Naive B cell (primary cell): ENCODE measurements at regions not wholly inside any gene's neighbourhood (a gene's known extent, or its start where the extent isn't known, plus 50 kb on each side); places are given as distances from the start of the nearest gene placed in this dataset.
"Not testable (repeated sequence)": the region's sequence is repeated elsewhere in the genome, so short reads cannot be mapped to it uniquely, and the experiment has no call there.

Source experiments
- ATAC-seq, 2 donors: fragments of 150-1000 bp; cut with Tn5 transposase; 2 replicates each; pipeline ENCODE4 v1.10.0; 2021; ENCODE audit warnings: low read depth in 2 of 2, mild to moderate bottlenecking in 2 of 2, moderate library complexity in 2 of 2
- DNase-seq: peaks from one replicate; pipeline ENCODE4 v3.0.0; 2022
- H3K27ac Mint-ChIP-seq, 6 donors: one replicate each; pipeline ENCODE4 v1.8.0; 2020 to 2022; ENCODE audit warnings: mild to moderate bottlenecking in 6 of 6, mixed read lengths in 6 of 6, moderate library complexity in 5 of 6, inconsistent platforms in 2 of 6
- H3K27me3 Mint-ChIP-seq, 3 donors: one replicate each; pipeline ENCODE4 v1.8.0; 2021 to 2022; ENCODE audit warnings: mixed read lengths in 3 of 3, mild to moderate bottlenecking in 1 of 3
- H3K36me3 Mint-ChIP-seq, 2 donors: one replicate each; pipeline ENCODE4 v1.8.0; 2020 to 2022; ENCODE audit warnings: mixed read lengths in 2 of 2, inconsistent platforms in 1 of 2, mild to moderate bottlenecking in 1 of 2
- H3K4me1 Mint-ChIP-seq, 3 donors: one replicate each; pipeline ENCODE4 v1.8.0; 2020 to 2022; ENCODE audit warnings: mixed read lengths in 3 of 3, inconsistent platforms in 1 of 3, mild to moderate bottlenecking in 1 of 3, moderate library complexity in 1 of 3
- H3K4me3 Mint-ChIP-seq, 8 donors: one replicate each; pipeline ENCODE4 v1.8.0; 2020 to 2022; ENCODE audit warnings: mild to moderate bottlenecking in 8 of 8, mixed read lengths in 8 of 8, moderate library complexity in 8 of 8, inconsistent platforms in 2 of 8
- H3K9me3 Mint-ChIP-seq, 7 donors: one replicate each; pipeline ENCODE4 v1.8.0; 2020 to 2022; ENCODE audit warnings: mixed read lengths in 7 of 7, mild to moderate bottlenecking in 5 of 7, inconsistent platforms in 2 of 7, moderate library complexity in 1 of 7

DNA sequence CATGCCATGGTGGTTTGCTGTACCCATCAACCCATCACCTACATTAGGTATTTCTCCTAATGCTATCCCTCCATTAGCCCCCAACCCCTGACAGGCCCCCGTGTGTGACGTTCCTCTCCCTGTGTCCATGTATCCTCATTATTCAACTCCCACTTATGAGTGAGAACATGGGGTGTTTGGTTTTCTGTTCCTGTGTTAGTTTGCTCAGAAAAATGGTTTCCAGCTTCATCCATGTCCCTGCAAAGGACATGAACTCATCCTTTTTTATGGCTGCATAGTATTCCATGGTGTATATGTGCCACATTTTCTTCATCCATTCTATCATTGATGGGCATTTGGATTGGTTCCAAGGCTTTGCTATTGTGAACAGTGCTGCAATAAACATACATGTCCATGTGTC, 89.0 kb upstream of the EHBP1 start:
- H3K9me3 Mint-ChIP-seq = peaks cover 7 to 45% (median 29%) of the 10 kb centered on the region in 7 donors
- not testable (repeated sequence) for H3K4me1 Mint-ChIP-seq, ATAC-seq, DNase-seq, H3K4me3 Mint-ChIP-seq, H3K27ac Mint-ChIP-seq
- H3K36me3 Mint-ChIP-seq = peaks cover 10 to 23% of the 10 kb centered on the region in 2 donors
- H3K27me3 Mint-ChIP-seq = peaks cover 13 to 31% (median 22%) of the 10 kb centered on the region in 3 donors

DNA sequence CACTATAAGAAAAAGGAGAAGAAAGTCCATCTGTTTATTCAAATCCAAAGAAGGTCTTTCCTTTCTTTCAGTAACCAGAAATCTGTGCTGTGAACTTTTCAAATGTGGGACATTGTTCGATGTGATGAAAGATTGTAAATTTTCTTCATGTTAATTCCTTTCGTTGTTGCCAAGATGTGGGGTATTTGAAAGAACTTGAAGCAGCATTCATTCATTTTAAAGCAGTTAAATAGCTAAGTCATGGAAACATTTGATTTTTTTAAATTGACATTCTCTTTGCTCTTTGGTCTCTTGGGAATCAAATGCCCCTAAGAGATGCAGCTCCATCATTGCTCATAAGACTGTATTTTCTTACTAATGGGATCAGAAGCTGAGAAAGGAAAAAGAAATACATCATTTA, 93.7 kb upstream of the EHBP1 start:
- DNase-seq (no peak), ATAC-seq (no peak)
- no peaks in the 10 kb centered on the region for H3K36me3 Mint-ChIP-seq
- H3K27ac Mint-ChIP-seq = no peak overlapping the region
- no peaks in the 10 kb centered on the region for H3K4me1 Mint-ChIP-seq
- H3K4me3 Mint-ChIP-seq = no peak overlapping the region
- H3K27me3 Mint-ChIP-seq = peaks cover 0 to 3% (median 0%) of the 10 kb centered on the region in 3 donors
- H3K9me3 Mint-ChIP-seq = peaks cover 0 to 11% (median 4%) of the 10 kb centered on the region in 7 donors

DNA sequence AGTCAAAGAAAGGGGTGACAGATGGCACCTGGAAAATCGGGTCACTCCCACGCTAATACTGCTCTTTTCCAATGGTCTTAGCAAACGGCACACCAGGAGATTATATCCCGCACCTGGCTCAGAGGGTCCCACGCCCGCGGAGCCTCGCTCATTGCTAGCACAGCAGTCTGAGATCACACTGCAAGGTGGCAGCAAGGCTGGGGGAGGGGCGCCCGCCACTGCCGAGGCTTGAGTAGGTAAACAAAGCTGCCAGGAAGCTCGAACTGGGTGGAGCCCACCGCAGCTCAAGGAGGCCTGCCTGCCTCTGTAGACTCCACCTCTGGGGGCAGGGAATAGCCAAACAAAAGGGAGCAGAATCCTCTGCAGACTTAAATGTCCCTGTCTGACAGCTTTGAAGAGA, 99.5 kb upstream of the TMEM17 start:
- Mint-ChIP-seq H3K4me1 (peaks cover 13 to 20% (median 18%) of the 10 kb centered on the region in 3 donors), H3K36me3 (peaks cover 11 to 12% of the 10 kb centered on the region in 2 donors), H3K9me3 (peaks cover 1 to 22% (median 9%) of the 10 kb centered on the region in 7 donors), H3K27me3 (peaks cover 3 to 16% (median 11%) of the 10 kb centered on the region in 3 donors)
- H3K27ac Mint-ChIP-seq, H3K4me3 Mint-ChIP-seq, ATAC-seq, DNase-seq: not testable (repeated sequence)

DNA sequence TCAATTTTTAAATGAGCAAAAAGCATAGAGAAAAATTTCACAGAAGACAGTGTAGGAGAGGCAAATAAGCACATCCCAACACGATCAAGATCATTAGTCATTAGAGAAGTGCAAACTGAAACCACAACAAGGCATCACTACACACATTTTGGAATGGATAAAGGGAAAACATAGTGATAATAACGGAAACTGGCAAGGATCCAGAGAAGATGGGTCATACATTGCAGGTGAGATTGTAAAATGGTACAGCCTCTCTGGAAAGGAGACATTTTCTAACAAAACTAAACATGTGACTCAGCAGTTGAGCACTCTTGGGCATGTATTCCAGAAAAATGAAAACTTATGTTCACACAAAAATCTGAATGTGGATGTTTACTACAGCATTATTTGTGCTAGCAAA, 98.3 kb upstream of the TMEM17 start:
- H3K36me3 Mint-ChIP-seq = peaks cover 11 to 12% of the 10 kb centered on the region in 2 donors
- DNase-seq (no peak), ATAC-seq (no peak)
- H3K4me3 Mint-ChIP-seq = no peak overlapping the region
- H3K9me3 Mint-ChIP-seq = peaks cover 6 to 28% (median 12%) of the 10 kb centered on the region in 7 donors
- H3K4me1 Mint-ChIP-seq = peaks cover 18 to 30% (median 27%) of the 10 kb centered on the region in 3 donors
- no peak overlapping the region for H3K27ac Mint-ChIP-seq
- H3K27me3 Mint-ChIP-seq = peaks cover 3 to 16% (median 11%) of the 10 kb centered on the region in 3 donors

DNA sequence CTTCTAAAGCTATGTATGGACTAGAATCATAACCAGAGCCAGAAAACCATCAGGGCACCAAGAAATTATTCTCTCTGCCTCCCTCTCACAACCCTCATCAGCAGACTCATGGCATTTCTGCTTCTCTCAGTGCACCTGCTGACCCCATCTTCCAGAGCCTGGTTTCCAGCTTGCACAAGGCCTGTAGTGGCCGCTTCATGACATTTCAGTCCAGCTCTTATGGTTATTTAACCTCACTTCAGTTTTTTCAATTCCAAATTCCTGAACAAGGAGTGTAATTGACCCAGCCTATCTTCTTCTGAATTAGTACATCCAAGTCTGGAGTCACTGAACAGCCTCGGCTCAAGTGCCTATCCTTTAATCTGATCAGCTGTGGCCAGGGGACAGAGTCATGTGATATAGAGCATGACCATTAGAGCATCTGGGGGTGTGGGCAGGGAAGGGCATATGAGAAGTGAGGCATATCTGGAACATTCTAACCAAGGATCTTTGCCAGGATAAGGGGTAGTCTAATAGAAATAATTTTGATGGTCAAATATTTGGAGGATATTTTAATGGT, 97.2 kb upstream of the TMEM17 start:
- peaks cover 3 to 16% (median 11%) of the 10 kb centered on the region in 3 donors for H3K27me3 Mint-ChIP-seq
- H3K36me3 Mint-ChIP-seq = peaks cover 11 to 12% of the 10 kb centered on the region in 2 donors
- ATAC-seq = no peak
- H3K4me1 Mint-ChIP-seq = peaks cover 18 to 34% (median 30%) of the 10 kb centered on the region in 3 donors
- H3K9me3 Mint-ChIP-seq = peaks cover 6 to 26% (median 9%) of the 10 kb centered on the region in 7 donors
- DNase-seq = no peak
- H3K27ac Mint-ChIP-seq = peak overlapping the region in 1 of 6 donors; percentile 18
- no peak overlapping the region for H3K4me3 Mint-ChIP-seq

DNA sequence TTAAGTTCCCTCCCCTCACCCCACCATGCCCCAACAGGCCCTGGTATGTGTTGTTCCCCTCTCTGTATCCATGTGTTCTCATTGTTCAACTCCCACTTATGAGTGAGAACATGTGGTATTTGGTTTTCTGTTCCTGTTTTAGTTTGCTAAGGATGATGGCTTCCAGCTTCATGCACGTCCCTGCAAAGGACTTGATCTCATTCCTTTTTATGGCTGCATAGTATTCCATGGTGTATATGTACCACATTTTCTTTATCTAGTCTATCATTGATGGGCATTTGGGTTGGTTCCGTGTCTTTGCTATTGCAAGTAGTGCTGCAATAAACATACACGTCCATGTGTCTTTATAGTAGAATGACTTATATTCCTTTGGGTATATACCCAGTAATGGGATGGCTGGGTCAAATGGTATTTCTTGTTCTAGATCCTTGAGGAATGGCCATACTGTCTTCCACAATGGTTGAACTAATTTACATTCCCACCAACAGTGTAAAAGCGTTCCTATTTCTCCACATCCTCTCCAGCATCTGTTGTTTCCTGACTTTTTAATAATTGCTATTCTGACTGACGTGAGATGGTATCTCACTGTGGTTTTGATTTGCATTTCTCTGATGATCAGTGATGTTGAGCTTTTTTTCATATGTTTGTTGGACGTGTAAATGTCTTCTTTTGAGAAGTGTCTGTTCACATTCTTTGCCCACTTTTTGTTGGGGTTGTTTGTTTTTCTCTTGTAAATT, 93.8 kb upstream of the TMEM17 start:
- H3K27ac Mint-ChIP-seq = peak overlapping the region in 3 of 6 donors; percentile 5 to 86 (median 40)
- not testable (repeated sequence) for H3K36me3 Mint-ChIP-seq, ATAC-seq, H3K27me3 Mint-ChIP-seq, DNase-seq
- peaks cover 3 to 21% (median 9%) of the 10 kb centered on the region in 7 donors for H3K9me3 Mint-ChIP-seq
- peaks cover 17 to 48% (median 30%) of the 10 kb centered on the region in 3 donors for H3K4me1 Mint-ChIP-seq
- H3K4me3 Mint-ChIP-seq = peak overlapping the region in 2 of 8 donors; percentile 32 to 36

DNA sequence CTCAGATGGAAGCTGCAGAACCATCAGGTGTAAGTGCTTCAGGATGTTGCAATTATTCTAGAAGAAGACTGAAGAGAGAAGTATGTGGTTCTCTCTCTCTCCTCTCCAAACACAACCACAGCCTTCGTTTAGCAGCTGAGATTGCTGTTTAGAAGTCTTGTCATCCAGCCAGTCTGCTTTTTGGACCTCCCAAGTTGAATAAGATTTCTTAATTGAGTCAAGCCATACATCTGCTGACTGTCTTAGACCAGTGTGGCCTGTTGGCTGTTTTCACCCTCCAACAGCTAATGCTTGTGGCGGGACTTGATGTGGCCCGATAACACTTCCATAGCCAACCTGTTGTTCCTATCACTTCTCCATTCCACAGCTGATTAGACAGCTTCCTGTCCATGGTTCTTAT, 91.3 kb upstream of the TMEM17 start:
- peak overlapping the region in 2 of 6 donors; percentile 52 to 61 for H3K27ac Mint-ChIP-seq
- no peaks in the 10 kb centered on the region for H3K36me3 Mint-ChIP-seq
- no peaks in the 10 kb centered on the region for H3K27me3 Mint-ChIP-seq
- no peak for DNase-seq
- peaks cover 0 to 13% (median 7%) of the 10 kb centered on the region in 7 donors for H3K9me3 Mint-ChIP-seq
- ATAC-seq = no peak
- peak overlapping the region in 1 of 8 donors; percentile 11 for H3K4me3 Mint-ChIP-seq
- H3K4me1 Mint-ChIP-seq = peaks cover 15 to 44% (median 23%) of the 10 kb centered on the region in 3 donors

DNA sequence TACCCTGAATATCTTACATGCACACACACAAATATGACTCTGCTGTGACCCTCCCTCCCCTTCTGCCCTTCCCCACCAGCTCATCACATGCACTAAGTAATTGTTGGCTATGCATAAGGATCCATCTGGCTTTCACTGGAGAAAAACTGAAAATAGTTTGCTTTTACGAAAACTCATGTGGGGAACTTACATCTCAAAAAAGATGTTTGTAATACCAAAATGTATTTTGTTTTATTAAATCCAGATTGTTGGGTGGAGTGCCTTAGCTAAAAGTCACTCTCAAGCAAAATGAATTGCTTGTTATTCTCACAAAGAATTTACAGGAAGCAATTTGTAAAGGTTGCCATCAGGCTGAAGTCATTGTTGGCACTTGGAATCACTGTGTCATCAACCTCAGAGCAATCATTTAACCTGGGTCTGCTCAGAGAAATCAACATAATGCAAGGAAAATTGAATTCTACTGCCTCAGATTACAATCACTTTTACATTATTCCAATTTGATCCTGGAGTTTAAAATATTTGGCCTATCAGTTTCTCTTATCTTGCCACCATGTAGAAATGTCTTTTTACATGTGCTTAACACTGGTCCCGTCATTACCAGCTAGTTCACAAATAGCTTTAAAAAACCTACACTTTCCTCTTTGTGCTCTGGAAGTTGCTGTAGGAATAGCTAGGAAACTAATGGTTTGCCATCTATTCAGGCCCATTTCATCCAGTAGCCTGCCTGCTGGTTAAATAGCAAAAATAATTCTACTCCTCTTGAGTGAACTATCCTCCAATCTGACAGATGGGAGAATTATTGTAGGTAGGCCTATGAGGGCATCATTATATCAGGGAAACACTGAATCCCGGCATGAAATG, 90.3 kb upstream of the TMEM17 start:
- peaks cover 11 to 37% (median 16%) of the 10 kb centered on the region in 3 donors for H3K4me1 Mint-ChIP-seq
- peaks cover 0 to 13% (median 7%) of the 10 kb centered on the region in 7 donors for H3K9me3 Mint-ChIP-seq
- H3K27me3 Mint-ChIP-seq = no peaks in the 10 kb centered on the region
- peak overlapping the region in 1 of 6 donors; percentile 34 for H3K27ac Mint-ChIP-seq
- no peak for DNase-seq
- H3K36me3 Mint-ChIP-seq = no peaks in the 10 kb centered on the region
- ATAC-seq = no peak
- no peak overlapping the region for H3K4me3 Mint-ChIP-seq

DNA sequence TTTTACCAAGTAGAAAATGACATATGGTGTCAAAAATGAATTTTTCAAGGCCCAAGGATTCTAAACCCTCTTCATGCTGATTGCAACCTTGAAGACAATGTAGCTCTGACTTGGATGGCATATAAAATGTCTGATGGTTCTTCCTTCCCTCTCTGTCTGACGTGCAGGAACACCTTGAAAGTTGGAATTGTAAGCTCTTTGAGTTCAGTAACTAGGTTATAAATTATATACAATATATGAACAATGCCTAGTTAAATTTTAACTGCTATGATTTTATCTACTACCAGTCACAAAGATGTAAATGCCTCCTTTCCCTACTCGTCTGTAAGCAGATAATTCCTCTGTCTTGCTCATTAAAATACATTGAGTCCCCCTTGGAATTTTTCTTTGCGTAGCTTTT, 89.5 kb upstream of the TMEM17 start:
- DNase-seq (no peak), ATAC-seq (no peak)
- H3K27me3 Mint-ChIP-seq = no peaks in the 10 kb centered on the region
- H3K27ac Mint-ChIP-seq = no peak overlapping the region
- H3K4me1 Mint-ChIP-seq = peaks cover 5 to 30% (median 10%) of the 10 kb centered on the region in 3 donors
- peaks cover 0 to 10% (median 7%) of the 10 kb centered on the region in 7 donors for H3K9me3 Mint-ChIP-seq
- no peaks in the 10 kb centered on the region for H3K36me3 Mint-ChIP-seq
- no peak overlapping the region for H3K4me3 Mint-ChIP-seq

DNA sequence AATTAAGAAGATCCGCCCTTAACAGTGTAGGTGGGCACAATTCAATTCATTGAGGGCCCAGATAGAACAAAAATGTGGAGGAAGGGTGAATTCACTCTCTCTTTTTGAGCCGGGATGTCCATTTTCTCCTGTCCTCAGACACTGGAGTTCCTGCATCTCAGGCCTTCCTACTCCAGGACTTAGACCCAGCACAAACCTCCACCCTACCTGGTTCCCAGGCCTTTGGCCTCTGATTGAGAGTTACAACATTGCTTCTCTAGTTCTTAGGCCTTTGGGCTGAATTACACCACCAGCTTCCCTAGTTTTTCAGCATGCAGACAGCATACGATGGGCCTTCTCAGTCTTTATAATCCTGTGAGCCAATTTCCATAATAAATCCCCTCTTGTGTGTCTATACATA, 87.8 kb upstream of the TMEM17 start:
- H3K4me3 Mint-ChIP-seq = peak overlapping the region in 1 of 8 donors; percentile 1
- peaks cover 0 to 19% (median 0%) of the 10 kb centered on the region in 3 donors for H3K4me1 Mint-ChIP-seq
- ATAC-seq (no peak), DNase-seq (no peak)
- no peaks in the 10 kb centered on the region for H3K9me3 Mint-ChIP-seq
- H3K36me3 Mint-ChIP-seq = no peaks in the 10 kb centered on the region
- no peak overlapping the region for H3K27ac Mint-ChIP-seq
- H3K27me3 Mint-ChIP-seq = peaks cover 0 to 3% (median 0%) of the 10 kb centered on the region in 3 donors

DNA sequence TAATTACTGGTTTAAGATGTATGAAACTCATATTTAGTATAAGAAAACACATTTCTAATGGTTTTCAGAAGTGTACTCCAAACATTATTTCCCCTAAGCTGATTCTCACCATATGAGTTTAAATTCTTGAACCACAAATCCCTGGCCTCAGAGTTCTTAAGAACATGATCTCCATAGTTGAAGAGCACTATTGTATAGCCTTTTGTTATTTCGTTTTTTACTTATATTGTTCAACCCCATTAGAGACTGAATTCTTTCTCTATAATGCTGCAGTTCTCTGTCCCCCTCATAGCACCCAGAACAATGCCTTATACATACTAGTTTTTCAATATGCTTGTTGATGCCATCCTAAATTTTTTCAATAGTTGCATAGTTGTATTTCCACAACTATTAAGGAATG, 85.5 kb upstream of the TMEM17 start:
- Mint-ChIP-seq H3K9me3 (no peaks in the 10 kb centered on the region), H3K4me1 (peaks cover 0 to 13% (median 0%) of the 10 kb centered on the region in 3 donors), H3K27me3 (peaks cover 0 to 10% (median 0%) of the 10 kb centered on the region in 3 donors), H3K36me3 (no peaks in the 10 kb centered on the region), H3K27ac (no peak overlapping the region), H3K4me3 (no peak overlapping the region)
- ATAC-seq = no peak
- no peak for DNase-seq

DNA sequence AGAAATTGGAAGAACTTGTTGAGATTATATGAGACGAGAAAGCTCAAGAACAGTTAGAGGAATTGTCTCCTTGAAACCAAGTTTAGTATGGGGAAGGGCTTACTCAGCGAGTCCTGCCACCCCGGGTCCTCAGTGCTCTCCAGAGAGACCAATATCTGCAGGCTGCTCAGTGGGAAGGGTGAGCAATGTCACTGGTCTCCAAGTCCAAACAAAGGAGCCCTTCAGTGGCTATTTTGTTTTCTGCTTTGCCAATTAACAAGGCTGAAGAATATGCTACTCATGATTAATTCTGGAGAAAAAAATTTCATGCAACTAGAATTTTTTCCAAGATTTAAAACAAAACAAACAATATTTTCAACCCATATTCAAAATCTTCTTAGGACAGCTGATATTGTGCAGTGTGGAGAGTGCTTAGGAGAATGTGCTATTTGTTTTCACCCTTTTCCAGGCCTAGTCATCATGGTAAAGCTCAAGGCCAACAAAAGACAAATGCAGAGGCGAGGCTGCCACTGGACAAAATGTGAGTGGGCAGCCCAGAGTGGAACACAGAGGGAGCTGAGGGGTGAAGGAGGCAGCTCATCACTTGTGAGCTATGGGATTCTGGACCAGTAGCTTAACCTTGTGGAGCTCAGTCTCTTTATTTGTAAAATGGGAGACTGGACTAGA, 83.8 kb upstream of the TMEM17 start:
- peaks cover 0 to 13% (median 0%) of the 10 kb centered on the region in 3 donors for H3K4me1 Mint-ChIP-seq
- peaks cover 0 to 6% (median 0%) of the 10 kb centered on the region in 7 donors for H3K9me3 Mint-ChIP-seq

DNA sequence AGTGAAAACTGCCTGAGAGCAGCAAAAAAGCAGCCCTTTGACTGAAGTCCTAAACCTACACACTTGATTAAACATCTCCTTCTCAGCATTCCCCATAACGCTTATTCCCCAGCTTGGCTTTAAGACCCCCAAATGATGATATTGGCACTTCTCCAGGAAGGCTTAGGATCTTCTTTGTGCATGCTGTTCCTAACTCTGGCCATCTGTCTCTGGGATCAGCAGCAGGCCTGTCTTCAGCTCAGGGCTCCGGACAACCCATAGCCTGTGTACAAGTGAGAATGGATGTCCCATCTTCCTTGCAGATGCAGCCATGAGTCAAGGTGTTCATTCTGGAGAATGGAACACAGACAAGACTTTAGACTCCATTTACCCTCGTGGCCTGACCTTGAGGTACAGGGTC, 81.6 kb upstream of the TMEM17 start:
- Mint-ChIP-seq H3K27me3 (peaks cover 8 to 18% (median 10%) of the 10 kb centered on the region in 3 donors), H3K27ac (peak overlapping the region in 1 of 6 donors; percentile 12), H3K4me1 (peaks cover 0 to 13% (median 0%) of the 10 kb centered on the region in 3 donors), H3K4me3 (no peak overlapping the region), H3K9me3 (peaks cover 0 to 9% (median 2%) of the 10 kb centered on the region in 7 donors), H3K36me3 (no peaks in the 10 kb centered on the region)
- ATAC-seq (no peak), DNase-seq (no peak)

More for the DNA sequence above, 83.8 kb upstream of the TMEM17 start:
- DNase-seq = no peak
- no peak for ATAC-seq
- H3K4me3 Mint-ChIP-seq = no peak overlapping the region
- no peak overlapping the region for H3K27ac Mint-ChIP-seq
- peaks cover 6 to 10% (median 8%) of the 10 kb centered on the region in 3 donors for H3K27me3 Mint-ChIP-seq
- H3K36me3 Mint-ChIP-seq = no peaks in the 10 kb centered on the region
